NB4 (cell line): ENCODE measurements at regions not wholly inside any gene's neighbourhood (a gene's known extent, or its start where the extent isn't known, plus 50 kb on each side); places are given as distances from the start of the nearest gene placed in this dataset.

Source experiments
- DNase-seq: peaks from one replicate; pipeline ENCODE4 v3.0.0; 2010; ENCODE audit warnings: low read depth
- H3K4me3 ChIP-seq: one replicate; pipeline ENCODE4 v1.5.1; 2011; ENCODE audit warnings: mild to moderate bottlenecking, low read depth, low read length, moderate library complexity
- CTCF ChIP-seq: IDR thresholded peaks from one replicate; pipeline ENCODE4 v1.5.1; 2012; ENCODE audit warnings: low read depth, low read length
- MAX ChIP-seq: IDR thresholded peaks from 2 replicates; pipeline ENCODE4 v1.6.1; 2011; ENCODE audit warnings: low read depth, low read length
- MYC ChIP-seq: IDR thresholded peaks from 2 replicates; pipeline ENCODE4 v1.6.1; 2011; ENCODE audit warnings: low read depth, low read length
- POLR2A ChIP-seq: IDR thresholded peaks from 2 replicates; pipeline ENCODE4 v1.6.1; 2011; ENCODE audit warnings: mild to moderate bottlenecking; ENCODE audit not compliant: insufficient read length; ENCODE audit errors: extremely low read depth

GRCh38 chr6:150528648-150529285, 70.9 kb upstream of the PLEKHG1 start:
- H3K4me3 ChIP-seq = no peak overlapping the region
- DNase-seq = peak; percentile 24
- no peak for TF ChIP-seq MYC
- TF ChIP-seq MAX = no peak

GRCh38 chr6:150529646-150530045, 70.0 kb upstream of the PLEKHG1 start:
- H3K4me3 ChIP-seq = no peak overlapping the region
- TF ChIP-seq MYC (no peak), POLR2A (no peak), MAX (no peak), CTCF (no peak)
- no peak for DNase-seq

GRCh38 chr6:150531957-150532356, 67.7 kb upstream of the PLEKHG1 start:
- DNase-seq = no peak
- TF ChIP-seq MYC = no peak
- TF ChIP-seq MAX = no peak
- TF ChIP-seq CTCF = no peak
- no peak for TF ChIP-seq POLR2A
- no peak overlapping the region for H3K4me3 ChIP-seq

GRCh38 chr6:150534553-150534952, 65.1 kb upstream of the PLEKHG1 start:
- TF ChIP-seq CTCF = no peak
- TF ChIP-seq POLR2A = no peak
- TF ChIP-seq MAX = no peak
- no peak for TF ChIP-seq MYC
- DNase-seq = no peak
- no peak overlapping the region for H3K4me3 ChIP-seq

- no peak for DNase-seq
- TF ChIP-seq MAX (no peak), MYC (no peak), CTCF (no peak), POLR2A (no peak)
- no peak overlapping the region for H3K4me3 ChIP-seq
Measured at GRCh38 chr6:150535151-150535804, 64.4 kb upstream of the PLEKHG1 start.

- no peak for TF ChIP-seq MYC
- no peak for TF ChIP-seq POLR2A
- TF ChIP-seq MAX = no peak
- TF ChIP-seq CTCF = no peak
- no peak for DNase-seq
- no peak overlapping the region for H3K4me3 ChIP-seq
Measured at GRCh38 chr6:150535818-150536220, 63.9 kb upstream of the PLEKHG1 start.
